Dedifferentiated amniotic fluid mesenchymal stem cell (primary cell): ENCODE measurements at regions not wholly inside any gene's neighbourhood (a gene's known extent, or its start where the extent isn't known, plus 50 kb on each side); places are given as distances from the start of the nearest gene placed in this dataset.
"Not testable (repeated sequence)": the region's sequence is repeated elsewhere in the genome, so short reads cannot be mapped to it uniquely, and the experiment has no call there.

Experiments
- DNase-seq: peaks from one replicate; pipeline ENCODE4 v3.0.0-alpha.2; 2016; ENCODE audit errors: extremely low spot score

GRCh38 chr10:53664282-53665019 lies 891.9 kb upstream of the MBL2 start:
- DNase-seq = no peak

GRCh38 chr10:53650794-53651193 lies 878.2 kb upstream of the MBL2 start:
- no peak for DNase-seq

DNA sequence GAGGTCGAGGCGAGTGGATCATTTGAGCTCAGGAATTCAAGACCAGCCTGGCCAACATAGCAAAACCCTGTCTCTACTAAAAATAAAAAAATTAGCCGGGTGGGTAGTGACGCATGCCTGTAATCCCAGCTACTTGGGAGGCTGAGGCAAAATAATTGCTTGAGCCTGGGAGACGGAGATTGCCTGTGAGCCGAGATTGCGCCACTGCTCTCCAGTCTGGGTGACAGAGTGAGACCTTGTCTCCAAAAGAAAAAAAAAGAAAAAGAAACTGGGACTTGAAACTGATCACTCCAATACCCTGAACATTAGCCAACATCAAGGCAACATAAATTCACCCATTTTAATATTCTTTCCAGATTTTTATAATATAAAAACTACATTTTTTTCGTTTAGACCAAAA lies 874.6 kb upstream of the MBL2 start:
- DNase-seq = not testable (repeated sequence)

DNA sequence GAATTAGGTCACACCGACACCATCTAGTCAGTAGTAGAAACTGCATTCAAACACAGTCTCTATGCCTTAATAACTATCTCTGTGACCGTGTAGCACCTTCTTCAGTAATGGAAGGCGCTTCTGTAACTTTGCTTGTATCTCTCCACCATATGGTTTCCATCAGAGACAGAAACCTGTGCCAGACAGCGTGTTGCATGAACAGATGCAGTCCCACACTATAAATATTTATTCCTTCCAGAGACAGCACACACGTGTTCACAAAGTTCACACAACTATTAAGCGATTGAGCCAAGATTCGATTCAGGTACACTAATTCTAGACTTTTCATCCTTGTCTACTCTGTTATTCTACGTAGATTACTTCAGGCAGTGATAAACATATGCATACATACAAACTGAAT lies 873.9 kb upstream of the MBL2 start:
- no peak for DNase-seq

DNA sequence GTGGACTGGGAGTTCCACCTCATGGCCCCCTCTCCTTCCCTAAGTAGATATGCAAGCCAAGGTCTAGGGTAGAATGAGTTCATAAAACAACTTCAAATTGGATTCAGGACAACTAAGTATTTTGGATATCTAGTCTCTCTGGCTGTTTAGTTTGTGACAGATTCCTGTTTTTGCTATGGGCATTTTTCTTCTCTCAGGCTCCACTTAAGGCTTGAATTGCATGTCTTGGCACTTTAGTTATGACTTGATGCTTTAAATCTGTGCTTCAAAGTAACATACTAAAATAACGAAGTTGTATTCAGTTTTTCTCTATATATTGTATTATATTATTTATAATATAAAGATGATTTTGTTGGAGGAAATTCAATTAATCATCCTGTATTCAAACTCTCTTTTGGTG lies 873.4 kb upstream of the MBL2 start:
- no peak for DNase-seq

DNA sequence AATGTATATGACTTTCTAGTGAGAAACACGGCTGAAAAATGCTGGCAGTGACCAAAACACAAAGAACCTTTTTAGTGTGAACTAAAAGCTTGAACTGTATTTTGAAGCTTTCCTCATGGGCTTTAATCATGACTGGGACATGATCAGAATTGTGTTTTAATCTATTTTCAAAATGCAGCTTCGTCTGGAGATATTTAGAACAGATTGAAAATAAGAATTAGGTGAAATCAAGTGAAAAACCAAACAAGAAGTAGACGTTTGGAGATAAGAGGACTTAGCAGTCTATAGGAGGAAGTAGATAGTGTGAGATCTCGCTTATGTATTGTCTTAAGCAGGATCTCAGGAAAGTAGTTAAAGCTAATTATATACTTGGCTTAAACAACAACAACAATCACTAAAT lies 865.4 kb upstream of the MBL2 start:
- no peak for DNase-seq

DNA sequence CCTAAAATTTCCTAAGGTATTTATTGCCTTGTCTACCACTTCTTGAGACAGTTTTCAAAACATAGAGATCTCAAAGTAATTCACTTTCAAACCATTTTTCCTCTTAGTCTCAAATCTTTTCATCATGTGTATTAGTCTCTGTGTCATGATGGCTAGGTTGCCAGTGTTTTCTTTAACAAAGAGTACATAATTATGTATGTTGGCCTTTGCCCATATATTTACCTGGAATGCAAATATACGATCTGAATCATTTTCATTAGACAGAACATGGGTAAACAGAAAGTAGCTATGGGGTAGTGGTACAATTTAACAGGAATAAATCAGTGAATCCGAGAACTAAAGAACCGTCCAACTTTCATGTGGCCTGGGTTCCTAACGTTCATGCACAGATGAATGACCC lies 852.1 kb upstream of the MBL2 start:
- no peak for DNase-seq

- DNase-seq = no peak
Observed at GRCh38 chr10:53622201-53622600, 849.6 kb upstream of the MBL2 start.

DNA sequence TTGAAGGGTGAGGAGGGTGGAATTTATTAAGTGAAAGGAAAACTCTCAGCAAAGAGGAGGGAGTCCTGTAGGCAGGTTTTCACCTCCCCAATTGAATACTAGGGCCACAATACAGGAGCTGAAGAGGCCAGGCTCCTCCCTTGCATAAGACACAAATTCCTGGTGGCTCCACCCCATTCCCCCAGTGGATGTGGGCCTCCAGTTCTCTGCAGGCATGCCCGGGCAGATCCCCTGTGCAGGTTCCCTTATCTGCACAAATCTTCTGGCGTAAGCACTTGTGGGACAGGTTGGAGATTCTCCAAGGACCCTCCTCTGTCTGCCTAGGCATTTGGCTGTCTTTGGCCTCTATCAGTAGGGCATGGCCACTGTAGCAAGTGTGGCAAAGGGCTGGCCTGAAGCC lies 847.1 kb upstream of the MBL2 start:
- no peak for DNase-seq

GRCh38 chr10:53607691-53608090 lies 835.1 kb upstream of the MBL2 start:
- DNase-seq = no peak

- DNase-seq = no peak
Observed at GRCh38 chr10:53606981-53607380, 834.4 kb upstream of the MBL2 start.

- DNase-seq = peak; percentile 29
Observed at GRCh38 chr10:53601260-53601875, 828.8 kb upstream of the MBL2 start.

- DNase-seq = no peak
Observed at GRCh38 chr10:53598914-53599313, 826.3 kb upstream of the MBL2 start.

DNA sequence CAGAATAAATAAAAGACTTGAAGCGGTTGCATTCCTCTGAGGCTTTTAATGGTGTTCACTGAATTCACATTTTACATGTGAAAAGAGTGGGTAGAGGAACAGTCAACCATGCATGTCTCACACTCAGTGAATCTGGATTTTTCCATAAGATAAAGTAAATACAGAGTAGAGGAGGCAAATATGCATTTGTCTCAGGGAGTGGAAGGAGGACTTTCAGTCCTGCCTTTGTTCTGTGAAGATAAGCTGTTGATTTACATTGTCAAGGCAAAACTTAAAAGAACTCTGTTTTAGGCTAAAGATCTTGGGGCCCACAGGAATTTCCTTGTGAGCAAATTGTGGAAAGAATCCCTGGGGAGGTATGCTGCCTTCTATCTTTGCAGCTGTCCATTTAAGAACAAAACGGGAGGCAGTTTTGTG lies 825.3 kb upstream of the MBL2 start:
- no peak for DNase-seq

- DNase-seq = no peak
Observed at GRCh38 chr10:53580465-53580864, 807.9 kb upstream of the MBL2 start.

DNA sequence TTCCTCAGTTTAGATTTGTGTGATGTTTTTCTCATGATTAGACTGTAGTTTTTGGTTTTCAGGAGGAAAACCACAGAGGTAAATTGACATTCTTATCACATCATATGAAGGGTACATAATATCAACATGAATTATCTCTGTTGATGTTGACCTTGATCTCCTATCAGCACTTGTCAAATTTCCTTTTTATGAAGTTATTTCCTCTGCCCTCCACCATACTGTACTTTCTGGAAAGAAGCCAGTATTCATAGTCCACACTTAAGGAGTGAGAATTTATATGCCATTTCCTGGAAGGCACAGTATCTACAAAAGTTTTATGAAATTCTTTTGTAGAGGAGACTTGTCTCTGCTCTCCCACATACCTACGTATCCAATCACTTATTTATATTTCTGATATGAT lies 807.2 kb upstream of the MBL2 start:
- no peak for DNase-seq

DNA sequence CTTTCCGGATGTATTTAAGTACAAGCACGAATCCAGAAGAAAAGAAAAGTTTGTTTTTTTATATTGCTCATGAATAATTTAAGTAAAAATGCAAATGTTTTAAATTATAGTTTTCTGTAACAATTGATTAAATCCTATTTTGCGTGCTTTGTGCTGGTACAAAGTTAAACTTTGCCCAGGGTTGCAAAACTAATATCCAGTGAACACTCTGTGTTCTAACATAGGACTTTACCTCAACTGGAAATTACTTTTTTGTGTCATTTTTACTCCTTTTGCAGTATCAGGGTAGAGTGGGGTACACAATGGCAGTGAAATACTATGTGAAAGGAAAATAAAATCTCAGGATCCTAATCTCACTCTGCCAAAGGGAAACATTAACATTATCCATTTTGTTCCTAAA lies 801.4 kb upstream of the MBL2 start:
- no peak for DNase-seq

- DNase-seq = no peak
Observed at GRCh38 chr10:53573498-53573897, 800.9 kb upstream of the MBL2 start.

- no peak for DNase-seq
Observed at GRCh38 chr10:53572799-53573198, 800.2 kb upstream of the MBL2 start.

DNA sequence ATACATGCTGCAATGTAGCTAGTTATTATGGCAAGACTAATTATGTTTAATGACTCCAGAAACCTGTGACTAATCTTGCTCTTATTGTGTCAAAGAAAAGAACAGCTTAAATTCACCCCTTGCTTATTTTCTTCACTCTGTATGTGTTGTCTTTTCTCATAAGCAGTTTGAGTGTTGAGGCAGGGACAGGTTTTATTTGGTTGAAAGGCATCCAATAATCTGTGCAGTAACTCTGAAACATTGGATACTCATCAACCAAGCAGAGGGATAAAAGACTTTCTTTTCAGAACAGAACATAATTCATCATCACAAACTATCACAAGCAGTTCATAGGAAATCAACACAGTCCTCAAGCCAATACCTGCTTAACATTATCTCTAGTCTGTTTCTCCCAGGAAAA lies 797.6 kb upstream of the MBL2 start:
- no peak for DNase-seq

GRCh38 chr10:53569455-53569854 lies 796.9 kb upstream of the MBL2 start:
- DNase-seq = no peak

GRCh38 chr10:53548664-53549063 lies 776.1 kb upstream of the MBL2 start:
- DNase-seq = no peak

GRCh38 chr10:53547364-53547763 lies 774.8 kb upstream of the MBL2 start:
- no peak for DNase-seq

DNA sequence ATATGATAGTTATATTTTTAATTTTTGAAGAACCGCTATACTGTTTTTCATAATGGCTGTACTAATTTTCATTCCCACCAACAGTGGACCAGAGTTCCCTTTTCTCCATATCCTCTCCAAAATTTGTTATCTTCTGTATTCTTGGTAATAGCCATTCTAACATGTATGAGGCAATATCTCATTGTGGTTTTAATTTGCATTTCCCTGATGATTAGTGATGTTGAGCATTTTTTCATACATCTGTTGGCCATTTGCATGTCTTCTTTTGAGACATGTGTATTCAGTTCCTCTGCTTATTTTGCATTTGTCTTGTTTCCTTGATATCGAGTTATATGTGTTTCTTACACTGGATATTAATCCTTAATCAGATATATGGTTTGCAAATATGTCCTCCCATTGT lies 770.8 kb upstream of the MBL2 start:
- DNase-seq = no peak
